ENCODE measurements at regions not wholly inside any gene's neighbourhood (a gene's known extent, or its start where the extent isn't known, plus 50 kb on each side); places are given as distances from the start of the nearest gene placed in this dataset.

DNA sequence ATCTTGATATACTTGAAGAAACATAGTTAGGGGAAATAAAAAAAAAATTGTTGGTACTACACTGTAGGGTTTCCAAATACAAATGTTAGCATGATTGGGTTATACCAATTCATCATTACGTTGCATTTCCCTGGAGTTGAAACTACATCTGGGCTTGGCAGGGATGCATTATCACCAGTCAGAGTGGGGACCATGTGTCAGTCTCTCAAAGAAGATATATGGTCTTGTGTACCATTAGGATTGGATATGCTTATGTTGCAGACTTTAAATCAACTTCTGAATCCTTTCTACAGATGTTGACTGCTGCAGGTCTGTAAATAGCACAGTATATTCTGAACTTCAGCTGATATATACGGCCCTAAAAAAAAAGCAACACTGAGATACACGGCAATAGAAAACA is 188.5 kb downstream of the SLIT2 start:
- TF ChIP-seq, protein P1, sequence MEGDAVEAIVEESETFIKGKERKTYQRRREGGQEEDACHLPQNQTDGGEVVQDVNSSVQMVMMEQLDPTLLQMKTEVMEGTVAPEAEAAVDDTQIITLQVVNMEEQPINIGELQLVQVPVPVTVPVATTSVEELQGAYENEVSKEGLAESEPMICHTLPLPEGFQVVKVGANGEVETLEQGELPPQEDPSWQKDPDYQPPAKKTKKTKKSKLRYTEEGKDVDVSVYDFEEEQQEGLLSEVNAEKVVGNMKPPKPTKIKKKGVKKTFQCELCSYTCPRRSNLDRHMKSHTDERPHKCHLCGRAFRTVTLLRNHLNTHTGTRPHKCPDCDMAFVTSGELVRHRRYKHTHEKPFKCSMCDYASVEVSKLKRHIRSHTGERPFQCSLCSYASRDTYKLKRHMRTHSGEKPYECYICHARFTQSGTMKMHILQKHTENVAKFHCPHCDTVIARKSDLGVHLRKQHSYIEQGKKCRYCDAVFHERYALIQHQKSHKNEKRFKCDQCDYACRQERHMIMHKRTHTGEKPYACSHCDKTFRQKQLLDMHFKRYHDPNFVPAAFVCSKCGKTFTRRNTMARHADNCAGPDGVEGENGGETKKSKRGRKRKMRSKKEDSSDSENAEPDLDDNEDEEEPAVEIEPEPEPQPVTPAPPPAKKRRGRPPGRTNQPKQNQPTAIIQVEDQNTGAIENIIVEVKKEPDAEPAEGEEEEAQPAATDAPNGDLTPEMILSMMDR (IDR thresholded peaks at IDR 0.05) = no peak
- TF ChIP-seq EZH2 (IDR thresholded peaks at IDR 0.05) = no peak
